ENCODE measurements at regions not wholly inside any gene's neighbourhood (a gene's known extent, or its start where the extent isn't known, plus 50 kb on each side); places are given as distances from the start of the nearest gene placed in this dataset.
"Not testable (repeated sequence)": the region's sequence is repeated elsewhere in the genome, so short reads cannot be mapped to it uniquely, and the experiment has no call there.

DNA sequence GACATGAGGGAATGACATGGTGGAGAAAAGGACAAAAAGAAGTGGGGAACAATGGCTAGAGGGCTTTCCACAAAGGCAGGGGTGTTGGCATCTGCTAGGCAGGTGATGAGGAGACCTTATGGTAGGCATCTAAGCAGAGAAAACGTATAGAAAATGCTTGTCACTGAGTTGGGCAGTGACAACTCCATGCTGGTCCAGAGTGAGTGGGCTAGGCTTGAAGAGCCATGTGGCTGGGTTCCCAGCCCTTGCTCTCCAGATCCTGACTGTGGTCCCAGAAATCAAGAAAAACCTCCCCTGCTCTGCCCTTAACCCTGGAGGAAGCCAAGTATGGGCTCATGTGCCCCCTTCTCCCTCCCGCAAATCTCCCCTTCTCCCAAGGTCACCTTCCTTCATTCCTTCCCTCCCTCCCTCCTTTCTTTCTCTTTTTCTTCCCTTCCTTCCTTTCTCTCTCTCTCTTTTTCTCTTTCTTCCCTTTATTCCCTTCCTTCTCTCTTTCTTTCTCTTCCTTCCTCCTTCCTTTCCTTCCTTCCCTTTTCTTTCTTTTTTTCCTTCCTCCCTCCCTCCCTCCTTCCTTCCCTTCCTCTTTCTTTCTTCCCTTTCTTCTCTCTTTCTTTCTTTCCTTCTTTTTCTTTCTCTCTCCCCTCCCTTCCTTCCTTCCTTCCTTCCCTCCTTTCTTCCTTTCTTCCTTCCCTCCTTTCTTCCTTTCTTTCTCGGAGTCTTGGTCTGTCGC, 102.8 kb downstream of the NAV1 start:
- peaks cover 11% of the 10 kb centered on the region for H3K4me1 Mint-ChIP-seq
- no peak for DNase-seq (ENCODE audit: low read depth, low spot score)
- TF ChIP-seq, protein P1, sequence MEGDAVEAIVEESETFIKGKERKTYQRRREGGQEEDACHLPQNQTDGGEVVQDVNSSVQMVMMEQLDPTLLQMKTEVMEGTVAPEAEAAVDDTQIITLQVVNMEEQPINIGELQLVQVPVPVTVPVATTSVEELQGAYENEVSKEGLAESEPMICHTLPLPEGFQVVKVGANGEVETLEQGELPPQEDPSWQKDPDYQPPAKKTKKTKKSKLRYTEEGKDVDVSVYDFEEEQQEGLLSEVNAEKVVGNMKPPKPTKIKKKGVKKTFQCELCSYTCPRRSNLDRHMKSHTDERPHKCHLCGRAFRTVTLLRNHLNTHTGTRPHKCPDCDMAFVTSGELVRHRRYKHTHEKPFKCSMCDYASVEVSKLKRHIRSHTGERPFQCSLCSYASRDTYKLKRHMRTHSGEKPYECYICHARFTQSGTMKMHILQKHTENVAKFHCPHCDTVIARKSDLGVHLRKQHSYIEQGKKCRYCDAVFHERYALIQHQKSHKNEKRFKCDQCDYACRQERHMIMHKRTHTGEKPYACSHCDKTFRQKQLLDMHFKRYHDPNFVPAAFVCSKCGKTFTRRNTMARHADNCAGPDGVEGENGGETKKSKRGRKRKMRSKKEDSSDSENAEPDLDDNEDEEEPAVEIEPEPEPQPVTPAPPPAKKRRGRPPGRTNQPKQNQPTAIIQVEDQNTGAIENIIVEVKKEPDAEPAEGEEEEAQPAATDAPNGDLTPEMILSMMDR (conservative IDR thresholded peaks at IDR 0.05): no peak
- peaks cover 3% of the 10 kb centered on the region for H3K9me3 Mint-ChIP-seq
- H3K27ac Mint-ChIP-seq (ENCODE audit: unreplicated experiment): no peak overlapping the region
- H3K4me3 Mint-ChIP-seq: no peak overlapping the region
- H3K36me3 Mint-ChIP-seq (ENCODE audit: low read depth): no peaks in the 10 kb centered on the region
- H3K27me3 Mint-ChIP-seq (ENCODE audit: low read depth): peaks cover 18% of the 10 kb centered on the region

DNA sequence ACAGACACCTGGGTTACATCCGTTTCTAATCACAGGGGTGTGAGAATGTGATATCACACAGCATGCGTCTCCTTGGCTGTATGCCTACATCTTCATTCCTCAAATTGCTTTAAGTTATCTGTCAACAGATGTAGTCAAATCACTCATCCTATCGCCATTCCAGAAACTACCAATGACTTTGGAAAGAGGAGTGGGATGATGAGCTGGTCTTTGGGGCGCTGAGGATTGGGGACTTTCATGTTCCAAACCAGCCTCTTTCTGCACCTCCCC, 104.8 kb downstream of the NAV1 start:
- peaks cover 35% of the 10 kb centered on the region for H3K27me3 Mint-ChIP-seq (ENCODE audit: low read depth)
- DNase-seq (ENCODE audit: low read depth, low spot score): no peak
- peaks cover 5% of the 10 kb centered on the region for H3K4me1 Mint-ChIP-seq
- no peak overlapping the region for H3K4me3 Mint-ChIP-seq
- TF ChIP-seq, protein P1 (conservative IDR thresholded peaks at IDR 0.05): no peak
- H3K27ac Mint-ChIP-seq (ENCODE audit: unreplicated experiment): no peak overlapping the region
- H3K9me3 Mint-ChIP-seq: peaks cover 3% of the 10 kb centered on the region
- H3K36me3 Mint-ChIP-seq (ENCODE audit: low read depth): no peaks in the 10 kb centered on the region

DNA sequence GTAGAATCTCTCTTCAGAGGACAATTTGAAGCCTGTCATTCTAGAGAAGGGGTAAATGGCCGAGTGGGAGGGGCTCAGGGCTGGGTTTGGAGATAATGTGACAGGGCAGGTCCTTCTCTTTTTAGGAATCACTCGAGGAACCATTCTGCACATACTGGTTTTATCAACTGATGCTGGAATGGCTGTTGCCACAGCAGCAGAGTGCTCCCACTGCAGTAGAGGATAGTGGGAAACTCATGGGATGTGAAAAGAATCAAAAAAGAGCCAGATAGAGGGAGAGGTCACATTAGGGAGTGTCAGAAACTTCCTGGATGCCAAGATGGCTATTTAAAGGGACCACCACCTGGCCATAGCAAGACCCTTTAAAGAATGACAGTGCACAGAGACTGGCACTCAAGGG, 105.3 kb downstream of the NAV1 start:
- peaks cover 5% of the 10 kb centered on the region for H3K4me1 Mint-ChIP-seq
- H3K9me3 Mint-ChIP-seq: peaks cover 3% of the 10 kb centered on the region
- no peak for DNase-seq (ENCODE audit: low read depth, low spot score)
- no peaks in the 10 kb centered on the region for H3K36me3 Mint-ChIP-seq (ENCODE audit: low read depth)
- peaks cover 39% of the 10 kb centered on the region for H3K27me3 Mint-ChIP-seq (ENCODE audit: low read depth)
- peak overlapping the region; percentile 50 for H3K4me3 Mint-ChIP-seq
- no peak overlapping the region for H3K27ac Mint-ChIP-seq (ENCODE audit: unreplicated experiment)
- TF ChIP-seq, protein P1 (conservative IDR thresholded peaks at IDR 0.05): no peak

DNA sequence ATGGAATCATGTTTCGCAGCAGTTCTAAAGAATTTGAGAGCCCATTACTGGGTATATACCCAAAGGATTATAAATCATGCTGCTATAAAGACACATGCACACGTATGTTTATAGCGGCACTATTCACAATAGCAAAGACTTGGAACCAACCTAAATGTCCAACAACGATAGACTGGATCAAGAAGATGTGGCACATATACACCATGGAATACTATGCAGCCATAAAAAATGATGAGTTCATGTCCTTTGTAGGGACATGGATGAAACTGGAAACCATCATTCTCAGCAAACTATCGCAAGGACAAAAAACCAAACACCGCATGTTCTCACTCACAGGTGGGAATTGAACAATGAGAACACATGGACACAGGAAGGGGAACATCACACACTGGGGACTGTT, 106.1 kb downstream of the NAV1 start:
- H3K36me3 Mint-ChIP-seq (ENCODE audit: low read depth); H3K9me3 Mint-ChIP-seq; DNase-seq (ENCODE audit: low read depth, low spot score); H3K27ac Mint-ChIP-seq (ENCODE audit: unreplicated experiment): not testable (repeated sequence)
- peak overlapping the region; percentile 50 for H3K4me3 Mint-ChIP-seq
- peaks cover 47% of the 10 kb centered on the region for H3K27me3 Mint-ChIP-seq (ENCODE audit: low read depth)
- H3K4me1 Mint-ChIP-seq: peaks cover 11% of the 10 kb centered on the region

DNA sequence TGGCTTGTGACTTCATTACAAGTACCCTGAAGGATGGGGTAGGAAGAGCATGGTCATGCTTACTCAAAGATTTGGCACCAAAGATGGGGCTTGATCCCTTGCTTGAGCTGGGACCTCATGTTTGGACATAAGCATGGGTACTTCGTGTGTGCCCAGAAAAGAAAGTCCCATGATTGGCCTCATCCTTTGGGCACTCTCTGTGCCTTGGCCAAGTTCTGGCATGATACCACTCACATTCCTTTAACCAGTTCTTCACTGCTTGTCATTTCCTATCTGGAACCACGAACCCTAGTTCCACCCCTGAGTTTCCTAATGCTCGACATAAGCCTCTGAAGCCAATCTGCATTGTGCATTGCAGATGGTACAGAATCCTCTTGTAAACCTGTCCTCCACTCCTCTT, 107.0 kb downstream of the NAV1 start:
- Mint-ChIP-seq H3K4me3 (peak overlapping the region; percentile 61), H3K27me3 (ENCODE audit: low read depth) (peaks cover 54% of the 10 kb centered on the region)

DNA sequence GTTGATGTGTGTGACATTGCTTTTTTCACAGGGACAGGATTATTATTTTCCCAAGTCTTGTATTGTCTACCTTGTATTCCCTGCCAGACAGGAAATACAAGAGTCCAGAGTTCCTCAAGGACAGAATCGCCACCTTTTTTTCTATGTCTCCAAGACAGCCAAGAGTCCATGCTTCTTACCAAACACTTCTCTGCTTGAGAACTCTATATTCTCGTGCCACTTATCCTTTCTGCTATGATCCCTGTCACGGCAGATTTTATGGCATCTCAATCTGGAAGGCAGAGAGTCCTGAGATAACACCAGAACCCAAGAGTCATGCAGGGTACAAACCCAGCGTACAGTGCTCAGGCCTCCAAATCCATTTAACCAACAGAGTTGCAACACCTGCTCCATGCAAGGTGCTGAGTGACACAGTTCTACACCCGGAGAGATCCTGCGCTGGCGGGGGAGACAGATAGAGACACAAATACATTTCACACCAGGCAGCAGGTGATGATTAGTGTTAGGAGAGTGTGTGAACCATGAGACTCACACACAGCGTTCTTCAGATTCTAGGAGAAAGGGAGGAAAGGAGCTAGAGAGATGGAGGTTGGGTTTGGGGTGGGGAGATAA, 107.6 kb downstream of the NAV1 start:
- Mint-ChIP-seq H3K4me3 (peak overlapping the region; percentile 61), H3K4me1 (peaks cover 24% of the 10 kb centered on the region), H3K27ac (ENCODE audit: unreplicated experiment) (no peak overlapping the region), H3K36me3 (ENCODE audit: low read depth) (no peaks in the 10 kb centered on the region), H3K9me3 (peaks cover 3% of the 10 kb centered on the region), H3K27me3 (ENCODE audit: low read depth) (peaks cover 60% of the 10 kb centered on the region)
- TF ChIP-seq, protein P1 (conservative IDR thresholded peaks at IDR 0.05): no peak
- DNase-seq (ENCODE audit: low read depth, low spot score): no peak

More for the DNA sequence above, 107.0 kb downstream of the NAV1 start:
- Mint-ChIP-seq H3K27ac (ENCODE audit: unreplicated experiment) (no peak overlapping the region), H3K4me1 (peaks cover 18% of the 10 kb centered on the region), H3K36me3 (ENCODE audit: low read depth) (no peaks in the 10 kb centered on the region), H3K9me3 (peaks cover 3% of the 10 kb centered on the region)
- DNase-seq (ENCODE audit: low read depth, low spot score): no peak
- TF ChIP-seq, protein P1 (conservative IDR thresholded peaks at IDR 0.05): no peak
